GM21515 (cell line): ENCODE measurements at regions not wholly inside any gene's neighbourhood (a gene's known extent, or its start where the extent isn't known, plus 50 kb on each side); places are given as distances from the start of the nearest gene placed in this dataset.

Experiments used
- ATAC-seq: cut with Tn5 transposase; IDR thresholded peaks from one replicate; pipeline ENCODE4 v1.9.1; 2021; ENCODE audit not compliant: unreplicated experiment

GRCh38 chr12:96131230-96131788 lies 62.9 kb upstream of the ELK3 start:
- ATAC-seq = no peak

DNA sequence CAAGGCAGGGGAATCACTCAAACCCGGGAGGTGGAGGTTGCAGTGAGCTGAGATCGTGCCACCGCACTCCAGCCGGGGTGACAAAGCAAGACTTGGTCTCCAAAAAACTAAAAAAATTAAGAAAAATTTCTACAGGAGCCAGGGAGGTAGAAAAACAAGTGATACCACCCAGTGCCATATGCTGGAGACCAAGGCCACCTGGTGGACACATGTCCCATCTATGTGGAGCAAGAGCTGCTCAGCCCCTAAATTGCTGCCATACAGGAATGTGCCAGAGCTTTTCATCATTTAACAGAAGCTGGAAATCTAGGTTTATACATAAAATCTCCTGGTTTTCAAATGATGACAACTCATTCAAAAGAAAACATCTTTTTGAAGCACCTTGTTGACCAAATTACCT lies 61.4 kb upstream of the ELK3 start:
- no peak for ATAC-seq

DNA sequence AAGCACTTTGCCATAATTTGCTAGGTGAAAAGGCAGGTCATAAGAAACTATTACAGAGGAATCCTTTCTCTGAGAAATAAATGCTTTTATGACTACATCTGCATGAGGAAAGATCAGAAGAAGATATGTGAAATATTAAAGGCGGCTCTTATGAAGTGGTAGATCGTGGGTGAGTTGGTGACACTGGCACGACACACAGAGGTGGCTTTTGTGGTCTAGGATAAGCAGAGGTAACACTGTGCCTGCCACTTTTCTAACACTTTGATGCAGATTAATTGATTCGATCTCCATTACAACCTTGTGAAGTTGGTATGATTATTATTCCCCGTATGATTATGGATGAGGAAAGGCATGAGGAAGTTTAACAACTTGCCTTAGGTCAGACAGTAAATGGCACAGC lies 60.0 kb upstream of the ELK3 start:
- no peak for ATAC-seq

DNA sequence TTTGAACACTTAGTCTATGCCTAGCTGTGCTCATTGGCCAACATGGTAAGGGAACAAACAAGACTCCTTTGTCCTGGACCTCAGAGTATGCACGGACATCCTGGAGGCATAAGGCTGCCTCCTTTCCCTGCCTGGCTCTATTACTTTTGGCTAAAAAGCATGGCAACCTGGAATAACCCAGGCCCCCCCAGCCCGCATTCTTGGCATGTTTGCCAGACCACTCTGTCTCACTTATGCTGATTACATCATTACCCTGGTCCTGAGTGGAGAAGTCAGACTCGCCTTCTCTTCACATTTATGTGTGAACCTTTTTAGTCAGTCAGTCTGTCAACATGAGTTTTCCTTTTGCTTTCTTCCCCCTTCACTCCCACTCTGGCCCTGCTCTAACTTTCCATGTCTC lies 58.0 kb upstream of the ELK3 start:
- no peak for ATAC-seq

GRCh38 chr12:96136725-96137378 lies 57.3 kb upstream of the ELK3 start:
- no peak for ATAC-seq

DNA sequence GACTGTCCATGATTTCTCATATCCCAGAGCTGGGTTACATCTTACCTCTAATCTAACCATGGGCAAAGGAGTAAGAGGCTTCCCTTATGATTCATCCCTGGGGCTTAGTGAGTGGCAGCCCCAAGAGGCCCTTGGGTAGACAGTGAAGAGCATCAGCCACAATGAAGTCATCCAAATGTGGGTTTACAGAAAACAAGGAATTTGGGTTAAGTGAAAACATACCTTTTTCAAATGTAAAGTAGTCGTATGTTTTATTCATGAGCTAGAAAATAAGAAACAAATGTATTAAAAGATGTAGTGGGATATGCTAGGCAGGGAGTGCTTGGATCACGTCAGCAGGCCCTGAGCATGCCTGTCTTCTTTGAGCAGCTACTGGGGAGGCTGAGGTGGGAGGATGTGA lies 54.0 kb upstream of the ELK3 start:
- no peak for ATAC-seq

DNA sequence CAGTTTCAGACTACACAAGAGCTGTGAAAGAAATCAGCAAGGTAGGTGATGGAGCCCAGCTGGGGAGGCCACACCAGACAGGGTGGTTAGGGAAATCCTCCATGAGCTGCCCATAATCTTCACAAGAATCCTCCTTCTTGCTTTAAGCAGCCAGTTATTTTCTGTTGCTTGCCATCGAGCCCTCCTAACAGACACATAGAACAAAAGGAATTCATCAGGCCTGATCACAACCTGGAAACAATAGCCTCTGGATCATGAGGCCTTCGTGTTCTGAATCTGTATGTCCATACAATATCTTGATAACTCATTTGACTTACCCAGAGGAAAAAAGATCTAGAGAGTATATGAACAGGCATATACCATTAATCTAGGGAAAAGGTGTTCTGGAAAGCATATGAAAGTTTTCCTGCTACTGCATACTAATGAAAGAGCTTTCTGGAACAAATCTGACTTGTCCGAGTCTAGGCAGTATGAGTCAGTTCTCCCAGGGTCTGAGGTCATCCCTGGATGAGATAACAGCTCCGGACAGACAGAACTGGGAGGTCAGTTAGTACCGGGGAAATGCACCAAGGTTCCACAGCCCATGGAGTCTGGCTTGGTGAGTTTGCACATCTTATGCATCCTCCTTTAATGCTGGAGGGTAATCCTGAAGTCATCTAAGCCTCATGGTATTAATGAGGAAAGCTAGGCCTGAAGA lies 52.8 kb upstream of the ELK3 start:
- no peak for ATAC-seq

DNA sequence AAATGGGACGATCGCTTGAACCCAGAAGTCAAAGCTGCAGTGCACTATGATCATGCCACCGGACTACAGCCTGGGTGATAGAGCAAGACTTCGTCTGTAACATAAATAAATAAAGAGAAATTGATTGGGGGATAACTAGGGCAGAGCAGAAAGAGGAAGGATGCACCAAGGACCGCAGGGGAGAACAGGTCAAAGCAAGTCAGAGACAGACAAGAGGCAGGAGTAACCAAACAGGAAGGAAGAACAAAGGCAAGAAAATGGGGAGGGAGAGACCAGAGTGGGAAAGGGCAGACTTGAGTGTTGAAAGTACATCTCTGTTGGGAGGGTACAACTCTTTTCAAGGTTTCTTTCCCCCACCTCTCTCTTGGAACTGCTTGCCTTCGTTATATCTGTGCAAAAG lies 50.8 kb upstream of the ELK3 start:
- no peak for ATAC-seq

GRCh38 chr12:96143827-96144565 lies 50.2 kb upstream of the ELK3 start:
- no peak for ATAC-seq
